ENCODE measurements at regions not wholly inside any gene's neighbourhood (a gene's known extent, or its start where the extent isn't known, plus 50 kb on each side); places are given as distances from the start of the nearest gene placed in this dataset.

GRCh38 chr1:112794654-112795239 is 79.6 kb upstream of the PPM1J start:
- H3K9me3 ChIP-seq (replicated peaks; ENCODE audit: insufficient read depth, low read length), result no peaks in the 10 kb centered on the region
- H3K79me2 ChIP-seq (ENCODE audit: low read length), result no peaks in the 10 kb centered on the region
- H3K9ac ChIP-seq (ENCODE audit: low read length), result no peak overlapping the region
- H4K20me1 ChIP-seq (ENCODE audit: insufficient read depth, low read length), result no peaks in the 10 kb centered on the region
- TF ChIP-seq EZH2 (optimal IDR thresholded peaks at IDR 0.05; ENCODE audit: low read depth, low read length) (no peak), EZH2phosphoT487 (IDR thresholded peaks at IDR 0.05; ENCODE audit: low read length) (no peak)
- TF ChIP-seq, protein P1, sequence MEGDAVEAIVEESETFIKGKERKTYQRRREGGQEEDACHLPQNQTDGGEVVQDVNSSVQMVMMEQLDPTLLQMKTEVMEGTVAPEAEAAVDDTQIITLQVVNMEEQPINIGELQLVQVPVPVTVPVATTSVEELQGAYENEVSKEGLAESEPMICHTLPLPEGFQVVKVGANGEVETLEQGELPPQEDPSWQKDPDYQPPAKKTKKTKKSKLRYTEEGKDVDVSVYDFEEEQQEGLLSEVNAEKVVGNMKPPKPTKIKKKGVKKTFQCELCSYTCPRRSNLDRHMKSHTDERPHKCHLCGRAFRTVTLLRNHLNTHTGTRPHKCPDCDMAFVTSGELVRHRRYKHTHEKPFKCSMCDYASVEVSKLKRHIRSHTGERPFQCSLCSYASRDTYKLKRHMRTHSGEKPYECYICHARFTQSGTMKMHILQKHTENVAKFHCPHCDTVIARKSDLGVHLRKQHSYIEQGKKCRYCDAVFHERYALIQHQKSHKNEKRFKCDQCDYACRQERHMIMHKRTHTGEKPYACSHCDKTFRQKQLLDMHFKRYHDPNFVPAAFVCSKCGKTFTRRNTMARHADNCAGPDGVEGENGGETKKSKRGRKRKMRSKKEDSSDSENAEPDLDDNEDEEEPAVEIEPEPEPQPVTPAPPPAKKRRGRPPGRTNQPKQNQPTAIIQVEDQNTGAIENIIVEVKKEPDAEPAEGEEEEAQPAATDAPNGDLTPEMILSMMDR (IDR thresholded peaks at IDR 0.05; ENCODE audit: low read length), result no peak
- no peak overlapping the region for H3K27ac ChIP-seq (ENCODE audit: low read length)
- no peaks in the 10 kb centered on the region for H3F3A ChIP-seq (ENCODE audit: insufficient read depth, low read length)
- no peak overlapping the region for H3K4me3 ChIP-seq (ENCODE audit: low read length)
- no peaks in the 10 kb centered on the region for H3K9me2 ChIP-seq (replicated peaks; ENCODE audit: insufficient read depth, low read length)
- H3K4me1 ChIP-seq (ENCODE audit: low read length), result no peaks in the 10 kb centered on the region
- no peaks in the 10 kb centered on the region; the same call in 1 of the 2 replicates for H3K27me3 ChIP-seq (replicated peaks; ENCODE audit: insufficient read depth, low read length)
- DNase-seq, result no peak
- H2AFZ ChIP-seq (ENCODE audit: low read length), result no peak overlapping the region
- H3K4me2 ChIP-seq (ENCODE audit: low read depth, low read length), result no peak overlapping the region
- H3K36me3 ChIP-seq (replicated peaks; ENCODE audit: insufficient read depth, low read length), result no peaks in the 10 kb centered on the region

DNA sequence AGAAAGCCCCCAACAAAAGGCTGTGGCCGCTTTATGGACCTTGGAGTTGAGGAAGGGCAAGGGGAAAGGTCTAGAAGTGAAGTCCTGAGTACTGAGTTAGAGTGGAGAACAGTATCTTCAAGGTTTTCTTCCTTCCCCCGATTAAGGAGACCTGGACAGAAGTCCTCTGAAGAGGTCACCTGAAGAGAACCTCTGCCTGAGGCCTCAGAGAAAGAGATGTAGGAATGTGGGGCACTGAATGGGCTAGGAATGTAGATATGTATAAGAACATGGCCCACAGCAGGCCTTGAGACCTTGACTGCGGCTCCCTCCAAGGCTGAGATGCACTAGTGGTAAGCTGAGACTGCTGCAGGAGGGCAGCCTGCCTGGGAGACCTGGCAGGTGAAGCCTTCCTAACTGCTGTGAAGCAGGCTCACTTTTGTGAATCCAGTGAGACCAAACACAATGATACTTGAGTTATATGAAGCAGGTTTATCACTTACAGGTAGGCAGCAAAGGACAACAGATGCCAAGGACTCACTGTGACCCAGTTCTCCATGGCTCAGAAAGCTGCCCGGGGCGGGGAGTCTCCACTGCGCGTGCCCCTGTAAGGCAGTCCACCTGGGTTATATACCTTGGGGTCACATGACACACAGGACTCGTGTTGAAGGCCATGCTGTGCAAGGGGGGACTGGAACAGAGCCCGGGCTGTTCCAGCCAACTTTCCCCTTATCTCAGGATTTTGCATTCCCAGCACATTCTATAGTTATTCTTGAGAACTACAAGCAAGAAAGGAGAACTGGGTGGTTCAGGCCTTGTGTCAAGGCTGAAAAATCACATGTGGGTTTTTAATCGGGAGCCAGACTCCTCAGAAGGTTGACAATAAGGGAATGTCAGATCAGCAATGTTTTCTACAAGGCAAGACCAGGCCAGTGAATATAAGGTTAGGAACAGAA is 78.8 kb upstream of the PPM1J start:
- Histone ChIP-seq H3K27me3 (replicated peaks; ENCODE audit: insufficient read depth, low read length) (no peaks in the 10 kb centered on the region), H3K36me3 (replicated peaks; ENCODE audit: insufficient read depth, low read length) (no peaks in the 10 kb centered on the region), H4K20me1 (ENCODE audit: insufficient read depth, low read length) (no peaks in the 10 kb centered on the region), H3K4me2 (ENCODE audit: low read depth, low read length) (no peak overlapping the region), H3K79me2 (ENCODE audit: low read length) (no peaks in the 10 kb centered on the region), H3F3A (ENCODE audit: insufficient read depth, low read length) (no peaks in the 10 kb centered on the region), H3K9me3 (replicated peaks; ENCODE audit: insufficient read depth, low read length) (no peaks in the 10 kb centered on the region), H2AFZ (ENCODE audit: low read length) (no peak overlapping the region), H3K27ac (ENCODE audit: low read length) (no peak overlapping the region), H3K9me2 (replicated peaks; ENCODE audit: insufficient read depth, low read length) (no peaks in the 10 kb centered on the region), H3K9ac (ENCODE audit: low read length) (no peak overlapping the region), H3K4me1 (ENCODE audit: low read length) (no peaks in the 10 kb centered on the region), H3K4me3 (ENCODE audit: low read length) (no peak overlapping the region)
- DNase-seq, result no peak
- no peak for TF ChIP-seq EZH2 (optimal IDR thresholded peaks at IDR 0.05; ENCODE audit: low read depth, low read length)
- TF ChIP-seq EZH2phosphoT487 (IDR thresholded peaks at IDR 0.05; ENCODE audit: low read length), result no peak
- TF ChIP-seq, protein P1 (IDR thresholded peaks at IDR 0.05; ENCODE audit: low read length), result no peak

- Histone ChIP-seq H3F3A (ENCODE audit: insufficient read depth, low read length) (no peaks in the 10 kb centered on the region), H3K79me2 (ENCODE audit: low read length) (no peaks in the 10 kb centered on the region), H3K36me3 (replicated peaks; ENCODE audit: insufficient read depth, low read length) (no peaks in the 10 kb centered on the region), H3K4me1 (ENCODE audit: low read length) (no peaks in the 10 kb centered on the region), H3K9me2 (replicated peaks; ENCODE audit: insufficient read depth, low read length) (no peaks in the 10 kb centered on the region), H4K20me1 (ENCODE audit: insufficient read depth, low read length) (no peaks in the 10 kb centered on the region), H3K4me3 (ENCODE audit: low read length) (no peak overlapping the region), H3K9me3 (replicated peaks; ENCODE audit: insufficient read depth, low read length) (no peaks in the 10 kb centered on the region), H2AFZ (ENCODE audit: low read length) (no peak overlapping the region), H3K9ac (ENCODE audit: low read length) (no peak overlapping the region), H3K27ac (ENCODE audit: low read length) (no peak overlapping the region), H3K4me2 (ENCODE audit: low read depth, low read length) (no peak overlapping the region), H3K27me3 (replicated peaks; ENCODE audit: insufficient read depth, low read length) (no peaks in the 10 kb centered on the region)
- no peak for DNase-seq
- TF ChIP-seq, protein P1 (IDR thresholded peaks at IDR 0.05; ENCODE audit: low read length), result no peak
- TF ChIP-seq EZH2 (optimal IDR thresholded peaks at IDR 0.05; ENCODE audit: low read depth, low read length) (no peak), EZH2phosphoT487 (IDR thresholded peaks at IDR 0.05; ENCODE audit: low read length) (no peak)
Observed at GRCh38 chr1:112791723-112792104, 76.6 kb upstream of the PPM1J start.

Data from MM.1S (cell line).